A673 (cell line): ENCODE measurements at regions not wholly inside any gene's neighbourhood (a gene's known extent, or its start where the extent isn't known, plus 50 kb on each side); places are given as distances from the start of the nearest gene placed in this dataset.

ENCODE experiments used
- BruUV-seq: library from RNA; stranded (reverse); fragments of 400-500 nt; replicated peaks from 2 replicates; lab custom pipeline; 2021; lab: Mats Ljungman, UMichigan
- CTCF ChIA-PET: fragments of 300-600 bp; sonication (Branson Sonifier 250); formaldehyde crosslinking; loops from one replicate; lab custom pipeline; 2022; ENCODE audit warnings: antibody characterized with exemption; lab: Charles Lee
- POLR2A ChIA-PET: fragments of 300-600 bp; sonication (Branson Sonifier 250); formaldehyde crosslinking; loops from one replicate; lab custom pipeline; 2022; ENCODE audit warnings: antibody characterized with exemption; ENCODE audit not compliant: low non-redundant PET; lab: Charles Lee
- DNase-seq: peaks from one replicate; pipeline ENCODE4 v3.0.0-alpha.2; 2015; ENCODE audit warnings: low spot score
- H3K27ac ChIP-seq: fragments of 200-600 bp; sonication (generic); 2 replicates; pipeline ENCODE4 v1.5.1; 2016; ENCODE audit warnings: mixed run types, low read depth, mild to moderate bottlenecking, mixed read lengths, antibody characterized with exemption, low read length; ENCODE audit not compliant: poor library complexity, severe bottlenecking
- H3K27me3 ChIP-seq: fragments of 200-600 bp; sonication (generic); replicated peaks from 2 replicates; pipeline ENCODE4 v1.6.1; 2017; ENCODE audit warnings: mixed run types, low read depth, mild to moderate bottlenecking, mixed read lengths, antibody characterized with exemption, low read length; ENCODE audit not compliant: insufficient read depth, poor library complexity
- H3K36me3 ChIP-seq: fragments of 200-600 bp; sonication (generic); 2 replicates; pipeline ENCODE4 v1.6.1; 2016; ENCODE audit warnings: mixed run types, mild to moderate bottlenecking, mixed read lengths, antibody characterized with exemption, low read length; ENCODE audit not compliant: insufficient read depth, poor library complexity, severe bottlenecking
- H3K4me1 ChIP-seq: fragments of 200-600 bp; sonication (generic); 2 replicates; pipeline ENCODE4 v1.6.1; 2017; ENCODE audit warnings: mixed run types, mild to moderate bottlenecking, mixed read lengths, antibody characterized with exemption, low read length; ENCODE audit not compliant: insufficient read depth, poor library complexity, severe bottlenecking
- H3K4me3 ChIP-seq: fragments of 200-600 bp; sonication (generic); 2 replicates; pipeline ENCODE4 v1.5.1; 2016; ENCODE audit warnings: low read depth, mixed run types, mild to moderate bottlenecking, mixed read lengths, low read length; ENCODE audit not compliant: poor library complexity, severe bottlenecking
- H3K9me3 ChIP-seq: fragments of 200-600 bp; sonication (generic); 2 replicates; pipeline ENCODE4 v1.6.1; 2016; ENCODE audit warnings: mixed run types, low read depth, mild to moderate bottlenecking, mixed read lengths, antibody characterized with exemption, low read length; ENCODE audit not compliant: poor library complexity, severe bottlenecking
- EZH2 ChIP-seq: fragments of 200-600 bp; sonication (generic); IDR thresholded peaks from 2 replicates; pipeline ENCODE4 v1.6.1; 2017; ENCODE audit warnings: borderline replicate concordance, low read depth, mild to moderate bottlenecking, mixed read lengths, antibody characterized with exemption, low read length; ENCODE audit not compliant: poor library complexity, severe bottlenecking
- intact Hi-C: fragments of 100-400 bp; cut with micrococcal nuclease; formaldehyde crosslinking; loops from one replicate; pipeline ENCODE4 v1.10.0; 2022; ENCODE audit not compliant: unreplicated experiment
- TF ChIP-seq, protein P1 (sequence below): fragments of 300-800, 200-600 bp; sonication (generic); conservative IDR thresholded peaks from 2 replicates; pipeline ENCODE4 v1.5.1; 2017; ENCODE audit warnings: low read depth, mild to moderate bottlenecking, antibody characterized with exemption, low read length, moderate library complexity, mixed read lengths

GRCh38 chr21:41594268-41594667 is 86.3 kb upstream of the TMPRSS2 start:
- no peaks in the 10 kb centered on the region for H3K9me3 ChIP-seq
- POLR2A ChIA-PET = no interaction called here
- no peak overlapping the region for H3K4me3 ChIP-seq
- no TSS peak for BruUV-seq
- no peaks in the 10 kb centered on the region for H3K36me3 ChIP-seq
- intact Hi-C loops = no loop called here
- no peak overlapping the region for H3K27ac ChIP-seq
- CTCF ChIA-PET = no interaction called here
- no peaks in the 10 kb centered on the region for H3K27me3 ChIP-seq
- no peak for DNase-seq
- no peak for TF ChIP-seq EZH2
- TF ChIP-seq, protein P1, sequence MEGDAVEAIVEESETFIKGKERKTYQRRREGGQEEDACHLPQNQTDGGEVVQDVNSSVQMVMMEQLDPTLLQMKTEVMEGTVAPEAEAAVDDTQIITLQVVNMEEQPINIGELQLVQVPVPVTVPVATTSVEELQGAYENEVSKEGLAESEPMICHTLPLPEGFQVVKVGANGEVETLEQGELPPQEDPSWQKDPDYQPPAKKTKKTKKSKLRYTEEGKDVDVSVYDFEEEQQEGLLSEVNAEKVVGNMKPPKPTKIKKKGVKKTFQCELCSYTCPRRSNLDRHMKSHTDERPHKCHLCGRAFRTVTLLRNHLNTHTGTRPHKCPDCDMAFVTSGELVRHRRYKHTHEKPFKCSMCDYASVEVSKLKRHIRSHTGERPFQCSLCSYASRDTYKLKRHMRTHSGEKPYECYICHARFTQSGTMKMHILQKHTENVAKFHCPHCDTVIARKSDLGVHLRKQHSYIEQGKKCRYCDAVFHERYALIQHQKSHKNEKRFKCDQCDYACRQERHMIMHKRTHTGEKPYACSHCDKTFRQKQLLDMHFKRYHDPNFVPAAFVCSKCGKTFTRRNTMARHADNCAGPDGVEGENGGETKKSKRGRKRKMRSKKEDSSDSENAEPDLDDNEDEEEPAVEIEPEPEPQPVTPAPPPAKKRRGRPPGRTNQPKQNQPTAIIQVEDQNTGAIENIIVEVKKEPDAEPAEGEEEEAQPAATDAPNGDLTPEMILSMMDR = no peak
- H3K4me1 ChIP-seq = no peaks in the 10 kb centered on the region

- intact Hi-C loops = no loop called here
Measured at GRCh38 chr21:41593760-41594138, 85.8 kb upstream of the TMPRSS2 start.

DNA sequence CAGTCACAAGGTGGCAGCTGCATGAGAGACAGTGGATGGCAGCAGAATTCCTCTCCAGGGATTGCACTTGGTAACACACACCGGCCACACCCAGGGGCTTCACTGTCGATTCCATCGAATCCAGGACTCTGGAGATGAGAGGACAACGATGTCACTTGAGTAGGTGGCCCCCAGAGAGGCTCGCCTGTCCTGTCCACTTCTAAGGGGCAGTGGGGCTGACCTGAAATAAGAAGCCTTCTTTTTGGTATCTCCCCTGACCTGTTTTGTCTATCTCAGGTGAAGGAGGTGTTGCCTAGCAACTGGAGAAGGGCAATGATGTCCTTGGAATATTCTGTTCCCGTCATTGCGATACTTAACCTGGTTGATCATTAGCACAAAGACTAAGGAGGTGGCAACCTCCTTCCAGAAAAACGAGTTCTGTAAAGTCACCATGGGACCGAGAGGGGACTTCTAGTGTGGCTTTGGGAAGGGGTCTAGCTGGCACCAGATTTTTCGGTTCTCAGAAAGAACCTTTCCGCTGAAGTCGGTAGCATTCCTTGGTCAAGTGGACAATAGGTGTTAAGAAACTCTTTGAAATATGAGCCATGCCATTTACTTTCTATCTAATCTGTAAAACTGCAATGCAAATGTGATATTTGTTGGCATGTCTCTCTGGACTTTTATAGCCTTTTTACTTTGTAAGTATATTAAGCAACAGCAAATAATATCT is 85.2 kb upstream of the TMPRSS2 start:
- Histone ChIP-seq H3K27ac (no peak overlapping the region), H3K9me3 (no peaks in the 10 kb centered on the region), H3K27me3 (no peaks in the 10 kb centered on the region), H3K4me3 (no peak overlapping the region), H3K4me1 (no peaks in the 10 kb centered on the region), H3K36me3 (no peaks in the 10 kb centered on the region)
- intact Hi-C loops = no loop called here
- no peak for DNase-seq
- no TSS peak for BruUV-seq
- ChIA-PET CTCF (no interaction called here), POLR2A (interaction anchor here (0.6 kb wide), 1 partner anchor 690 kb away, joined by 3 read pairs; no protein-coding TSS in a partner anchor)
- TF ChIP-seq EZH2 = no peak
- TF ChIP-seq, protein P1 = no peak

More at GRCh38 chr21:41593760-41594138, 85.8 kb upstream of the TMPRSS2 start:
- TF ChIP-seq, protein P1 = no peak
- no peak for TF ChIP-seq EZH2
- no peak for DNase-seq
- CTCF ChIA-PET = no interaction called here
- H3K9me3 ChIP-seq = no peaks in the 10 kb centered on the region
- no peaks in the 10 kb centered on the region for H3K4me1 ChIP-seq
- H3K4me3 ChIP-seq = no peak overlapping the region
- no TSS peak for BruUV-seq
- POLR2A ChIA-PET = interaction anchor here (0.6 kb wide), 1 partner anchor 689 kb away, joined by 3 read pairs; no protein-coding TSS in a partner anchor
- no peak overlapping the region for H3K27ac ChIP-seq
- no peaks in the 10 kb centered on the region for H3K27me3 ChIP-seq
- H3K36me3 ChIP-seq = no peaks in the 10 kb centered on the region
